ENCODE measurements at regions not wholly inside any gene's neighbourhood (a gene's known extent, or its start where the extent isn't known, plus 50 kb on each side); places are given as distances from the start of the nearest gene placed in this dataset.

DNA sequence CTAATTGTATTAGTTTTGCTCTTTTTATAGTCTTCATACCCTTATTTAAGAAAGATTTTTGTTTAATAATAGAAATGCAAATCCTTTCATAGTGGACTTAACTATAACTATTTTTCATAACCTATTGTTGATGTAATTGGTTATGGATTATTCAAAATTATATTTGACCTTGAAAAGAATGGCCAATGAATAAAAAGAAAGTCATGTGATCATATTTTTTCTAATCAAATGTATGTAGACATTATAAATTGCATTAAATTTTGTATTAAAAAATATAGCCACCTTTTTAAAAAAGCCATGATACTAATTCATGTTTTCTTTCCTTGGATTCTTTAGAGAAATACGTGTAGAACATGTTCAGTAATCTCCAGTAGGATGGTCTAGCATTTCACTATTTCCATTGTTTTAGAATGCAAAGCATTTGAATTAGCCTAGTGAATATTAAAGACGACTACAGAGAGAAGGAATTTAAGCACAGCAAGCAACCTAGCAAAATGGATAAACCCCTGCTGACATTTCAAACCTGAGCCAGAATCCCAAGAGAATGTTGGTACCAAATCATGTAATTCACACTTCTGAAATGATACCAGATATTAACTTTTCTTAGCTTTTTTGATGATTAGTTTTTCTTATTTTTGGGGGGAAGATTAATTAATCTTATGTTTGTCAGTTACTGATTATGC lies 1297.4 kb upstream of the MIR17HG start:
- no peak for TF ChIP-seq POLR2AphosphoS5 (IDR thresholded peaks at IDR 0.05)
- TF ChIP-seq, protein P1, sequence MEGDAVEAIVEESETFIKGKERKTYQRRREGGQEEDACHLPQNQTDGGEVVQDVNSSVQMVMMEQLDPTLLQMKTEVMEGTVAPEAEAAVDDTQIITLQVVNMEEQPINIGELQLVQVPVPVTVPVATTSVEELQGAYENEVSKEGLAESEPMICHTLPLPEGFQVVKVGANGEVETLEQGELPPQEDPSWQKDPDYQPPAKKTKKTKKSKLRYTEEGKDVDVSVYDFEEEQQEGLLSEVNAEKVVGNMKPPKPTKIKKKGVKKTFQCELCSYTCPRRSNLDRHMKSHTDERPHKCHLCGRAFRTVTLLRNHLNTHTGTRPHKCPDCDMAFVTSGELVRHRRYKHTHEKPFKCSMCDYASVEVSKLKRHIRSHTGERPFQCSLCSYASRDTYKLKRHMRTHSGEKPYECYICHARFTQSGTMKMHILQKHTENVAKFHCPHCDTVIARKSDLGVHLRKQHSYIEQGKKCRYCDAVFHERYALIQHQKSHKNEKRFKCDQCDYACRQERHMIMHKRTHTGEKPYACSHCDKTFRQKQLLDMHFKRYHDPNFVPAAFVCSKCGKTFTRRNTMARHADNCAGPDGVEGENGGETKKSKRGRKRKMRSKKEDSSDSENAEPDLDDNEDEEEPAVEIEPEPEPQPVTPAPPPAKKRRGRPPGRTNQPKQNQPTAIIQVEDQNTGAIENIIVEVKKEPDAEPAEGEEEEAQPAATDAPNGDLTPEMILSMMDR (IDR thresholded peaks at IDR 0.05): no peak
- TF ChIP-seq POLR2A (IDR thresholded peaks at IDR 0.05): no peak

Measured in gastroesophageal sphincter (tissue), 3 donors.